Endothelial cell of umbilical vein (primary cell): ENCODE measurements at regions not wholly inside any gene's neighbourhood (a gene's known extent, or its start where the extent isn't known, plus 50 kb on each side); places are given as distances from the start of the nearest gene placed in this dataset.
A peak's percentile ranks its signal among the peaks of the same experiment; 100 is the strongest.

ENCODE experiments used
- BruUV-seq: library from RNA; stranded (reverse); fragments of 400-500 nt; replicated peaks from 2 replicates; lab custom pipeline; 2021; lab: Mats Ljungman, UMichigan
- CTCF ChIA-PET: fragments of 300-600, 350-600 bp; sonication (Branson Sonifier 250); formaldehyde crosslinking; loops from one replicate; lab custom pipeline; 2021; ENCODE audit warnings: antibody characterized with exemption, inconsistent platforms; lab: Charles Lee
- POLR2A ChIA-PET: fragments of 300-600, 350-600 bp; sonication (Branson Sonifier 250); formaldehyde crosslinking; loops from one replicate; lab custom pipeline; 2021; ENCODE audit warnings: antibody characterized with exemption, inconsistent platforms; lab: Charles Lee
- DNase-seq: peaks from one replicate; pipeline ENCODE4 v3.0.0-alpha.2; 2011; ENCODE audit warnings: low read depth, low spot score
- FAIRE-seq: peaks from 2 replicates; lab custom pipeline; 2011; peaks lifted over from hg19 to GRCh38; lab: Jason Lieb, UNC
- H2AFZ ChIP-seq: 2 replicates; pipeline ENCODE4 v1.6.0; 2012; ENCODE audit warnings: low read depth, low read length, control low read depth, inconsistent platforms
- H3K27ac ChIP-seq: 2 replicates; pipeline ENCODE4 v1.5.1; 2011; ENCODE audit warnings: low read depth, mild to moderate bottlenecking, control low read depth, low read length, moderate library complexity; ENCODE audit not compliant: insufficient read depth
- H3K27me3 ChIP-seq, 2 experiments: 2 replicates each; pipeline versions ENCODE4 v1.6.0 to v1.6.1; 2011; ENCODE audit warnings: low read length in 2 of 2, mixed read lengths in 1 of 2; ENCODE audit not compliant: control insufficient read depth in 2 of 2, insufficient read depth in 2 of 2
- H3K36me3 ChIP-seq, 2 experiments: 2 replicates in 1 of 2; 3 replicates in 1 of 2; pipeline ENCODE4 v1.5.1; 2011; ENCODE audit warnings: low read length in 2 of 2, mild to moderate bottlenecking in 1 of 2, moderate library complexity in 1 of 2; ENCODE audit not compliant: control insufficient read depth in 2 of 2, insufficient read depth in 2 of 2; ENCODE audit errors: extremely low read depth in 1 of 2
- H3K4me1 ChIP-seq: 3 replicates; pipeline ENCODE4 v1.5.1; 2011; ENCODE audit warnings: mild to moderate bottlenecking, low read length; ENCODE audit not compliant: control insufficient read depth, insufficient read depth; ENCODE audit errors: extremely low read depth
- H3K4me2 ChIP-seq: 2 replicates; pipeline ENCODE4 v1.6.1; 2011; ENCODE audit warnings: low read length, control low read depth, mixed read lengths; ENCODE audit not compliant: insufficient read depth
- H3K4me3 ChIP-seq, 3 experiments: fragments of 200-600 bp in 1 of 3; sonication (generic), shearing (Covaris generic) in 1 of 3; replicated peaks in 1 of 3; 2 replicates each; pipeline ENCODE4 v1.5.1; 2011 to 2016; ENCODE audit warnings: control low read depth in 3 of 3, low read length in 3 of 3, mild to moderate bottlenecking in 2 of 3, inconsistent platforms in 1 of 3, low read depth in 1 of 3, moderate library complexity in 1 of 3; ENCODE audit not compliant: insufficient read depth in 1 of 3
- H3K79me2 ChIP-seq: 2 replicates; pipeline ENCODE4 v1.6.0; 2012; ENCODE audit warnings: low read length, inconsistent platforms; ENCODE audit not compliant: control insufficient read depth, insufficient read depth
- H3K9ac ChIP-seq: replicated peaks from 2 replicates; pipeline ENCODE3; 2011; ENCODE audit warnings: low read length, control low read depth; ENCODE audit not compliant: insufficient read depth; ENCODE audit errors: extremely low read depth
- H3K9me1 ChIP-seq: replicated peaks from 3 replicates; pipeline ENCODE4 v1.6.0; 2011; ENCODE audit warnings: mild to moderate bottlenecking, low read length; ENCODE audit not compliant: control insufficient read depth, insufficient read depth; ENCODE audit errors: extremely low read depth
- H3K9me3 ChIP-seq: replicated peaks from 2 replicates; pipeline ENCODE4 v1.5.1; 2012; ENCODE audit warnings: low read length, inconsistent platforms; ENCODE audit not compliant: control insufficient read depth, insufficient read depth
- H4K20me1 ChIP-seq: replicated peaks from 2 replicates; pipeline ENCODE3; 2011; ENCODE audit warnings: mild to moderate bottlenecking, low read length; ENCODE audit not compliant: control insufficient read depth, insufficient read depth; ENCODE audit errors: extremely low read depth
- EZH2 ChIP-seq: IDR thresholded peaks from 2 replicates; pipeline ENCODE4 v1.6.1; 2012; ENCODE audit warnings: borderline replicate concordance, low read depth, mild to moderate bottlenecking, moderate library complexity, low read length, inconsistent platforms; ENCODE audit not compliant: severe bottlenecking
- FOS ChIP-seq: IDR thresholded peaks from 2 replicates; pipeline ENCODE4 v1.6.1; 2011; ENCODE audit warnings: mild to moderate bottlenecking, low read length, moderate library complexity, borderline replicate concordance; ENCODE audit not compliant: insufficient read depth
- GATA2 ChIP-seq: IDR thresholded peaks from 2 replicates; pipeline ENCODE4 v1.7.0; 2011; ENCODE audit warnings: low read depth, mild to moderate bottlenecking, moderate library complexity, mixed read lengths, low read length; ENCODE audit not compliant: insufficient read length, insufficient read depth
- JUN ChIP-seq: IDR thresholded peaks from 2 replicates; pipeline ENCODE4 v1.6.1; 2011; ENCODE audit warnings: borderline replicate concordance, low read depth; ENCODE audit not compliant: insufficient read length, insufficient read depth
- MYC ChIP-seq: IDR thresholded peaks from one replicate; pipeline ENCODE4 v1.6.1; 2011; ENCODE audit warnings: mild to moderate bottlenecking, low read depth, low read length
- POLR2A ChIP-seq: IDR thresholded peaks from 2 replicates; pipeline ENCODE4 v1.6.1; 2012; ENCODE audit warnings: low read depth, mild to moderate bottlenecking, control low read depth, low read length
- POLR2AphosphoS5 ChIP-seq: IDR thresholded peaks from 2 replicates; pipeline ENCODE4 v1.6.1; 2012; ENCODE audit warnings: low read depth, mild to moderate bottlenecking, control low read depth, low read length, moderate library complexity; ENCODE audit not compliant: insufficient read depth
- dilution Hi-C: fragments of 300-500 bp; cut with MboI; formaldehyde crosslinking; loops from one replicate; pipeline ENCODE4 v1.15.0; 2019; ENCODE audit warnings: low sequenced_read_pairs; ENCODE audit not compliant: extremely low pct_ligation_motif_present
- intact Hi-C: fragments of 100-400 bp; cut with micrococcal nuclease; formaldehyde crosslinking; loops from one replicate; pipeline ENCODE4 v1.10.0; 2022
- TF ChIP-seq, protein P1 (sequence below): IDR thresholded peaks from 2 replicates; pipeline ENCODE4 v1.6.1; 2011; ENCODE audit not compliant: insufficient read depth, insufficient read length
- TF ChIP-seq, protein P2 (sequence below), 2 donors: IDR thresholded peaks; 1 replicate in 1 of 2; 2 replicates in 1 of 2; pipeline ENCODE4 v1.5.1; 2011; ENCODE audit warnings: low read length in 2 of 2, mild to moderate bottlenecking in 2 of 2, moderate library complexity in 2 of 2, control low read depth in 1 of 2, inconsistent platforms in 1 of 2, low read depth in 1 of 2; ENCODE audit not compliant: insufficient read depth in 1 of 2; ENCODE audit errors: extremely low read depth in 1 of 2

DNA sequence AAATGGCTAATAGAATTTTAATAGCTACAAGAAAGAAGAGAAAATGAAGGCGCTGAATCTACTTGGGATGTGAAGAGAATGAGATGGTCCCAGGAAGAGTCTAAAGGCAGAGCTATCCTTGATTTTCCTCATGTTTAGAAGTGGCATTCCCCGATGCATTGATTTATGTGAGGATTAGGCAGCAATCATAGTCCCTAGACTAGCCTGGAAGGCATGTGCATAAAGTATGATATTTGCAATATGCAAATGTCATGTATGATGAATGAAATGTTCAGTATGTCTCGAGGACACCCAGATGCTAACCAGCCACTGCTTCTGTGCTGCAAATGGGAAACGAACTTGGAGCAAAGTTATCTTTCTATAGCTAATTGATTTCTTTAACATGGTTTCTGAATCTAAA, 641.5 kb upstream of the PLXNA2 start:
- no TSS peak for BruUV-seq
- H3K36me3 ChIP-seq = no peaks in the 10 kb centered on the region
- dilution Hi-C loops = no loop called here
- no peaks in the 10 kb centered on the region for H3K27me3 ChIP-seq
- FAIRE-seq (no peak), DNase-seq (peak; percentile 4)
- H3K4me1 ChIP-seq = peaks cover 8% of the 10 kb centered on the region
- no peak for TF ChIP-seq JUN
- no peak overlapping the region for H3K9ac ChIP-seq
- H3K79me2 ChIP-seq = no peaks in the 10 kb centered on the region
- H3K4me2 ChIP-seq = no peak overlapping the region
- no peak overlapping the region for H3K27ac ChIP-seq
- intact Hi-C loops = no loop called here
- H3K9me1 ChIP-seq = no peaks in the 10 kb centered on the region
- CTCF ChIA-PET = interaction anchor here (1.4 to 2.0 kb wide), 3 partner anchors 10 to 112 kb away, joined by 4 read pairs; no protein-coding TSS in a partner anchor
- H2AFZ ChIP-seq = no peak overlapping the region
- no peaks in the 10 kb centered on the region for H4K20me1 ChIP-seq
- H3K9me3 ChIP-seq = no peaks in the 10 kb centered on the region
- POLR2A ChIA-PET = no interaction called here
- no peak overlapping the region for H3K4me3 ChIP-seq

DNA sequence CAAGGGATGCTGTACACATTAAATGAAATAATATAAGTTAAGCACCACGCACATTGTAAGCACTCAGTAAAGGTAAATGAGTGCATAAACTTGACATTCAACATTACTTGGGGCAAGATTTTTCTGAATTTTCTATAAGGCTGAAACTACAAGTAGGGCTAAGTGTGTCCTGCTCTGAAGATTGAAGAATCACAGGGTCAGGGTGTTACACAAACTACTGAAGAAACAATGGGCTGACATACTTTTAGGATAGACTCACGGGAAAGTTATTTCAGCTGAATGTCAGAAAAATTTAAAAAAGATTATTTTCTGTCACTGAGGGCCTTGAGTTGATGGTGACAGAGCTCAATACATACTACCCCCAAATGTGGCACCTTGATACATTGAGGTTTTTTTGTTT, 644.2 kb upstream of the PLXNA2 start:
- H3K4me2 ChIP-seq = no peak overlapping the region
- dilution Hi-C loops (no loop called here), intact Hi-C loops (no loop called here)
- CTCF ChIA-PET = interaction anchor here (0.6 to 2.2 kb wide), 3 partner anchors 9 to 80 kb away, joined by 3 to 7 read pairs (median 3); no protein-coding TSS in a partner anchor
- no peaks in the 10 kb centered on the region for H3K27me3 ChIP-seq
- DNase-seq (peak; percentile 7), FAIRE-seq (no peak)
- peaks cover 8% of the 10 kb centered on the region for H3K4me1 ChIP-seq
- H3K27ac ChIP-seq = no peak overlapping the region
- H3K9me3 ChIP-seq = no peaks in the 10 kb centered on the region
- H3K79me2 ChIP-seq = no peaks in the 10 kb centered on the region
- H3K4me3 ChIP-seq = no peak overlapping the region
- BruUV-seq = no TSS peak
- H2AFZ ChIP-seq = no peak overlapping the region
- no peaks in the 10 kb centered on the region for H3K36me3 ChIP-seq
- POLR2A ChIA-PET = no interaction called here
- TF ChIP-seq GATA2 (no peak), MYC (no peak), JUN (no peak), POLR2A (no peak), EZH2 (no peak), POLR2AphosphoS5 (no peak), FOS (no peak)
- TF ChIP-seq, protein P1, sequence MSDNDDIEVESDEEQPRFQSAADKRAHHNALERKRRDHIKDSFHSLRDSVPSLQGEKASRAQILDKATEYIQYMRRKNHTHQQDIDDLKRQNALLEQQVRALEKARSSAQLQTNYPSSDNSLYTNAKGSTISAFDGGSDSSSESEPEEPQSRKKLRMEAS = no peak
- TF ChIP-seq, protein P2, sequence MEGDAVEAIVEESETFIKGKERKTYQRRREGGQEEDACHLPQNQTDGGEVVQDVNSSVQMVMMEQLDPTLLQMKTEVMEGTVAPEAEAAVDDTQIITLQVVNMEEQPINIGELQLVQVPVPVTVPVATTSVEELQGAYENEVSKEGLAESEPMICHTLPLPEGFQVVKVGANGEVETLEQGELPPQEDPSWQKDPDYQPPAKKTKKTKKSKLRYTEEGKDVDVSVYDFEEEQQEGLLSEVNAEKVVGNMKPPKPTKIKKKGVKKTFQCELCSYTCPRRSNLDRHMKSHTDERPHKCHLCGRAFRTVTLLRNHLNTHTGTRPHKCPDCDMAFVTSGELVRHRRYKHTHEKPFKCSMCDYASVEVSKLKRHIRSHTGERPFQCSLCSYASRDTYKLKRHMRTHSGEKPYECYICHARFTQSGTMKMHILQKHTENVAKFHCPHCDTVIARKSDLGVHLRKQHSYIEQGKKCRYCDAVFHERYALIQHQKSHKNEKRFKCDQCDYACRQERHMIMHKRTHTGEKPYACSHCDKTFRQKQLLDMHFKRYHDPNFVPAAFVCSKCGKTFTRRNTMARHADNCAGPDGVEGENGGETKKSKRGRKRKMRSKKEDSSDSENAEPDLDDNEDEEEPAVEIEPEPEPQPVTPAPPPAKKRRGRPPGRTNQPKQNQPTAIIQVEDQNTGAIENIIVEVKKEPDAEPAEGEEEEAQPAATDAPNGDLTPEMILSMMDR (IDR thresholded peaks at IDR 0.05; ENCODE audit: extremely low read depth in 1 of 2, insufficient read depth in 1 of 2, low read depth in 1 of 2, low read length in 2 of 2) = no peak
- no peak overlapping the region for H3K9ac ChIP-seq
- H3K9me1 ChIP-seq = no peaks in the 10 kb centered on the region
- H4K20me1 ChIP-seq = no peaks in the 10 kb centered on the region
